MV-4-11 (cell line): ENCODE measurements at regions not wholly inside any gene's neighbourhood (a gene's known extent, or its start where the extent isn't known, plus 50 kb on each side); places are given as distances from the start of the nearest gene placed in this dataset.
"Not testable (repeated sequence)": the region's sequence is repeated elsewhere in the genome, so short reads cannot be mapped to it uniquely, and the experiment has no call there.

Source experiments
- DNase-seq: peaks from one replicate; lab custom pipeline; 2025; lab: John Stamatoyannopoulos, UW

GRCh38 chr6:23775127-23775526, 350.9 kb upstream of the NRSN1 start:
- no peak for DNase-seq

DNA sequence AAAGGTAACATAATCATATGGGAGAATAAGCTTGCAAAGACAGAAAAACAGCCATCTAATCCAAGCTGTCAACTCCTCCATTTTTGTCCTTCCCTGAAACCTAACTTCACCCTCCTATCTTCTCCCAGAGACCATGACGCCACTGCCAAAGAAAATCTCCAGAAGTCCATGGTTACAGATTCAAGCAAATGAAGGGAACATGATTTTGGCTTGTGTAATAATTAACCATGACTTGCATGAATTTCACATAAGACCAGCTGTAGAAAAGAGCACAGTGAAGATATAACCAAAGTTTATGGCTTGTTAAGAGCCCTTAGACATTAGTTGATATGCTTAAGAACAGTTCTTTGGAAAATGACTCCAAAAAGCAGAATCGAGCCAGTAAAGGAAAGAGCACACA, 342.1 kb upstream of the NRSN1 start:
- no peak for DNase-seq

- DNase-seq = no peak
Observed at GRCh38 chr6:23784301-23784919, 341.6 kb upstream of the NRSN1 start.

DNA sequence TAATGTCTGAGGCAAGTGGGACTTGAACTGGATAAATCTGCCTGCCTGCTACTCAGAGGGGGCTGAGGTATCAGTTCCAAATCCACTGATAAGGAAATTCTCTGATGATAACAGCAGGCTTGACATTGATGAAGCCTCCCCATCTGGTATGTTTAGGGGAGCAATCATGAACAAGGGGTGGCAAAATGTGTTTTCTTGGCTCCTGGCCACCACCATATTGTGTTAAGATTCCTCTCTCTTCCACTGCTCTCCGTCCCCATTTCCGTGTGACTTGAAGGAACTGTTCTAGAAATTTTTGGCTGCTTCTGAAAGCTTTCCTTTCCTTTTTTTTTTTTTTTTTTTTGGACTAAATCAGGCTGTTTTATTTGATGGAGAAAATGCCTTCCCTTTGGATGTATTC, 335.3 kb upstream of the NRSN1 start:
- DNase-seq = no peak

DNA sequence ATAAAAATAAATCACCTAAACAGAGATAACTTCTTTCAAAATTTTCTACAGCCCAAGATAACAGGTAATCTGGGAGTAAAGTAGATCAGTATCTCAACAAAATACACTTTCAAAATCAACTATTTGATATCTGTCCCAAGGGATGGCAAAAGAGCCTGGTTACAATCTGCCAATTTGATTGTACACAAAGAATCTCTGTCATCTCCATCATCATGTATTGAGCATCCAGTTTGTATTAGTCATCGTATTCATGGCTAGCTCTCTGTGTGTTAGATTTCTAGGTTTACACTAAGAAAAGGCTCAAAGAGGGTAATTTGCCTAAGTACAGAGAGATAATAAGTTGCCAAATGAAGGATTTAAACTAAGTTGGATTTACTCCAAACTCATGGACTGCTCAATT, 329.0 kb upstream of the NRSN1 start:
- DNase-seq = no peak

GRCh38 chr6:23804289-23804688, 321.7 kb upstream of the NRSN1 start:
- DNase-seq = not testable (repeated sequence)

DNA sequence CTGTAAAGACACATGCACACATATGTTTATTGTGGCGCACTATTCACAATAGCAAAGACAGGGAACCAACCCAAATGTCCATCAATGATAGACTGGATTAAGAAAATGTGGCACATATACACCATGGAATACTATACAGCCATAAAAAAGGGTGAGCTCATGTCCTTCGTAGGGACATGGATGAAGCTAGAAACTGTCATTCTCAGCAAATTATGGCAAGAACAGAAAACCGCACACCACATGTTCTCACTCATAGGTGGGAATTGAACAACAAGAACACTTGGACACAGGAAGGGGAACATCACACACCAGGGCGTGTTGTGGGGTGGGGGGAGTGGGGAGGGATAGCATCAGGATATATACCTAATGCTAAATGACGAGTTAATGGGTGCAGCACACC, 304.9 kb upstream of the NRSN1 start:
- not testable (repeated sequence) for DNase-seq

GRCh38 chr6:23823421-23823820, 302.6 kb upstream of the NRSN1 start:
- DNase-seq = peak; percentile 7

DNA sequence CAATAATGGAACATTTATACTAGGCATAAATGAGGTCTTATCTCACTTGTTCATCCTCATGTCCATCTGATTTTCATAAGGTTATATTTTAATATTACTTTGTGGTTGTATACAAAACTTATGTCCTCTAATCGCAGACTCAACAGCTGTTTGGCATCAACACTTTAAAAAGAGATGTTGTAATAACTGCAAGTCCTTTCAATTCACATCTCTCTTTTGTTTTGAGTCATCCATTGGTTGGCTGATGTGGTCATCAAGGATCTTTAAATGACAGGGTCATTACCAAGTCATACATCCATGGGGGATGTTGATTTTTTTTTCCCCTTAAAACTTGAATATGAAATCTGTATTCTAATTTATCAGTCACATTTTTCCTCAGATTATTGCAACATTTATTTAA, 299.4 kb upstream of the NRSN1 start:
- no peak for DNase-seq

DNA sequence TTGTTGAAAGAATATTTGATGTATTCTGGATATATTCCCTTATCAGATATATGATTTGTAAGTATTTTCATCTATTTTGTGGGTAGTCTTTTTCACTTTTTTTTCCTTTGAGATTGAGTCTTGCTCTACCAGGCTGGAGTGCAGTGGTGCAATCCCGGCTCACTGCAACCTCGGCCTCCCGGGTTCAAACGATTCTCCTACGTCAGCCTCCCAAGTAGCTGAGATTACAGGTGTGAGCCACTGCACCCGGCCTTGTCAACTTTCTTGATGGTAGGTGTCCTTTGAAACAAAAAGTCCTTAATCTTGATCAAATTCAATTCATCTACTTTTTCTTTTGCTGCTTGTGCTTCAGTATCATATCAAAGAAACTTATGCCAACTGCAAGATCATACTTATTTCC, 297.2 kb upstream of the NRSN1 start:
- no peak for DNase-seq

- DNase-seq = no peak
Observed at GRCh38 chr6:23841116-23841515, 284.9 kb upstream of the NRSN1 start.

- no peak for DNase-seq
Observed at GRCh38 chr6:23842760-23843159, 283.3 kb upstream of the NRSN1 start.

DNA sequence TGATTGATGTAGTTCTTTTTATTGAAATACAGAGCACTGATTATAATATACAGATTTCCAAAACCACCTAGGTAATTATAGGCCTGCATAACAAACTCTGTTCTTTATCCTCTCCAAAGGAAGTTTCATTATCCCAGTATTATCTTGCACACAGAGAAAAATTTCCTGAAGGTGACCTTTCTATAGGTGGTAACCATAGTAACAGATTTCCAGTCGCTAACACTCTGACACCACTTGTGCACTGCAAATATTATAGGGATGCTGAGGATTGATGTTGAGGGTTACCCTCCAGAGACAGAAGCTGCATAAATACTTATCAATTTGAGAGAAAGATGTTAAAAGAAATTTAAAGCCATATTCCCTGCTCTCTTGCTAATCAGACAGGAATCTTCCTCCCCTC, 274.5 kb upstream of the NRSN1 start:
- DNase-seq = no peak

GRCh38 chr6:23853566-23854133, 272.4 kb upstream of the NRSN1 start:
- not testable (repeated sequence) for DNase-seq

- not testable (repeated sequence) for DNase-seq
Observed at GRCh38 chr6:23854154-23854553, 271.9 kb upstream of the NRSN1 start.

GRCh38 chr6:23855497-23856116, 270.4 kb upstream of the NRSN1 start:
- no peak for DNase-seq

DNA sequence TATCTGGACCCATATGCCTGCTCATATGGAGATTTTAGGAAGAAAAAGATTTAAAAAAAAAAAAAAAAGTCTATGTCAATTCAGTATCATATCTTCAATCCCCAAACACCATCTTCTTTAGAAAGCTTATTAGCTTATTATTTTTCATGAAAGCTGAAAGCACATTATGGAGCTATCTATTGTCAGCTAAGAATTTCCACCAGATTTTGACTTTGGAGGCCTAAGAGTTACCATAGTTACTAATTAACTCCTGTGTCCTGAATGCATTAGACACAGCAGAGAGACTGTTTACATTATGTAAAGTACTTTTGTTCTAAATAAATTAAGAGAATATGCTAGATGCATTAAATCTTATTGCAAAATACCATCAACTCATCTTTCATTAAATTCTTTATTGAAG, 255.5 kb upstream of the NRSN1 start:
- DNase-seq = no peak

- DNase-seq = no peak
Observed at GRCh38 chr6:23873161-23873560, 252.9 kb upstream of the NRSN1 start.

DNA sequence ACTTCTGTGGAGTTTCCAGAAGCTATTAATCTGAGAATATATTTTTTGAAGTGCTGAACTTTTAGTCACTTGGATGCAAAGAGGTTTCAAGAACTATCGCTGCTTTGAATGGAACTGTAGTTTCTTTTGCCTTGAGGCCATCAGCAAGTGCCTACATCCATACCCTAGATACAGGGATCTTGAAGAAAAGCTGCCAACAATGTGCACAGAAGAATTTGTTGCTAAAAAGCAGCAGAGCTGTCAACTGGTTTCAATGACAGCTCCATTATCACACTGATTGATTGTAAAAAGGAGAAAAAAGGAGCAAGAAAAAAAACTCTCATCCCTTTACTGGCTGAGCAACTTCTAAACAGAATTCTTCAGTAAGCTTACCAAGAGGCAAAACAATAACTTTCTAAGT, 251.0 kb upstream of the NRSN1 start:
- DNase-seq = no peak

- DNase-seq = no peak
Observed at GRCh38 chr6:23879816-23880215, 246.2 kb upstream of the NRSN1 start.

GRCh38 chr6:23890543-23891227, 235.3 kb upstream of the NRSN1 start:
- peak; percentile 15 for DNase-seq

GRCh38 chr6:23905133-23905815, 220.7 kb upstream of the NRSN1 start:
- no peak for DNase-seq

DNA sequence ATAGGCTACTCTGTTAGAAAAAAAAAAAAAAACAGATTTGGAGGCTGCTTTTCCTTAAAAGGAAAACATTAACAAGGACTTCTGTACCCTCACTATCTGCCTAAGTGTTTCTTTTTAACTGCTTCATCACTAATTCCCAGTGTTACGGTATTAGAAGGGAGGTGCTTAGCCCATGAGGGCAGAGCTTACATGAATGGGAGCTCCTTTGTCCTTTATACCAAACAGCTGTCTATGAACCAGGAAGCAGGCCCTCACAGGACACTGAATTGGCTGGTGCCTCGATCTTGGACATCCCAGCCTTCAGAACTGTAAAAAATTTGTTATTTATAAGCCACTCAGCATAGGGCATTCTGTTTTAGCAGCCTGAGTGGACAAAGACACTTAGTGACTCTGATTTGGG, 215.6 kb upstream of the NRSN1 start:
- DNase-seq = no peak
